ENCODE measurements at regions not wholly inside any gene's neighbourhood (a gene's known extent, or its start where the extent isn't known, plus 50 kb on each side); places are given as distances from the start of the nearest gene placed in this dataset.

GRCh38 chr2:207417301-207417718, 112.5 kb upstream of the CREB1 start:
- Histone ChIP-seq H3K4me1 (ENCODE audit: control insufficient read depth in 1 of 2, insufficient read depth in 2 of 2, low read length in 2 of 2) (no peaks in the 10 kb centered on the region), H3K4me3 (replicated peaks in 1 of 2; ENCODE audit: low read depth in 1 of 2, low read length in 2 of 2) (no peak overlapping the region), H3K36me3 (ENCODE audit: control insufficient read depth in 1 of 2, insufficient read depth in 2 of 2, low read length in 2 of 2) (no peaks in the 10 kb centered on the region), H3K9me2 (ENCODE audit: insufficient read depth) (no peaks in the 10 kb centered on the region), H3K79me2 (ENCODE audit: insufficient read depth, low read length) (no peaks in the 10 kb centered on the region), H3K27me3 (ENCODE audit: insufficient read depth, low read length) (no peaks in the 10 kb centered on the region), H2AFZ (ENCODE audit: low read depth, low read length, poor library complexity, severe bottlenecking) (no peak overlapping the region), H3K9ac (ENCODE audit: low read length) (no peak overlapping the region), H3K9me3 (ENCODE audit: control insufficient read depth in 1 of 2, insufficient read depth in 1 of 2, low read depth in 1 of 2, low read length in 2 of 2) (no peaks in the 10 kb centered on the region), H3K4me2 (ENCODE audit: low read length) (no peak overlapping the region), H3K27ac (ENCODE audit: low read depth, low read length) (no peak overlapping the region), H4K20me1 (ENCODE audit: insufficient read depth) (no peaks in the 10 kb centered on the region)
- ChIA-PET RAD21 (ENCODE audit: low non-redundant PET in 1 of 2, low total read pairs in 2 of 2, uncharacterized antibody in 2 of 2, unreplicated experiment in 2 of 2) (no interaction called here), CTCF (no interaction called here), POLR2A (no interaction called here)
- no peak for TF ChIP-seq EZH2 (IDR thresholded peaks at IDR 0.05)
- TF ChIP-seq SRF (IDR thresholded peaks at IDR 0.05; ENCODE audit: low read depth), result no peak
- no peak for TF ChIP-seq EZH2phosphoT487 (IDR thresholded peaks at IDR 0.05; ENCODE audit: borderline replicate concordance)
- no peak for TF ChIP-seq FOSL1 (IDR thresholded peaks at IDR 0.05; ENCODE audit: low read depth)
- TF ChIP-seq TCF7L2 (IDR thresholded peaks at IDR 0.05; ENCODE audit: borderline replicate concordance, extremely low read depth, insufficient read depth, insufficient read length), result no peak
- no peak for TF ChIP-seq SP1 (IDR thresholded peaks at IDR 0.05; ENCODE audit: low read depth)
- TF ChIP-seq CTCF (IDR thresholded peaks at IDR 0.05 in 2 of 3, conservative IDR thresholded peaks at IDR 0.05 in 1 of 3; ENCODE audit: borderline replicate concordance in 1 of 3, insufficient read depth in 1 of 3, low read depth in 2 of 3, low read length in 2 of 3), result no peak
- no peak for TF ChIP-seq REST (IDR thresholded peaks at IDR 0.05; ENCODE audit: low read depth)
- no peak for TF ChIP-seq JUND (IDR thresholded peaks at IDR 0.05)
- intact Hi-C loops (cut with micrococcal nuclease), result no loop called here
- BruUV-seq (replicated peaks), result no TSS peak
- no peak for ATAC-seq
- DNase-seq (ENCODE audit: low read depth, low spot score), result no peak
